ENCODE measurements at regions not wholly inside any gene's neighbourhood (a gene's known extent, or its start where the extent isn't known, plus 50 kb on each side); places are given as distances from the start of the nearest gene placed in this dataset.

DNA sequence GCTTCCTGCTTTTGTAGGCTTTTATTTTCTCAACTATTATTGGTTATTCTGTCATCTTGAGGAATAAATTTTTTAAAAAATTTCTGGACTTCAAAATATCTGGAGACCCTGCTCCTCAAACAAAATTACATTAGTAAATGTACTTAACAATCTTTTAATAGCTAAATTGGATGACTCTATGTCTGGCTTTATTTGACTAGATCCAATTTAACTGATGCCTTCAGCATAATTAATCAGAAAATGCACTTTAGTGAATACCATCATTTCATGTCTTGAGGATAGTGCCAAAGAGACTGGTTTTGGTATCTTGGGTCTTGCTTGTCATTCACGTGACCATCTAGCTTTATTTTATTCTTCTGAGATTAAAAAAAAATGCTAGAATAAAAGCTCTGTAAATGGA, 1301.2 kb downstream of the JRKL start:
- TF ChIP-seq, protein P1, sequence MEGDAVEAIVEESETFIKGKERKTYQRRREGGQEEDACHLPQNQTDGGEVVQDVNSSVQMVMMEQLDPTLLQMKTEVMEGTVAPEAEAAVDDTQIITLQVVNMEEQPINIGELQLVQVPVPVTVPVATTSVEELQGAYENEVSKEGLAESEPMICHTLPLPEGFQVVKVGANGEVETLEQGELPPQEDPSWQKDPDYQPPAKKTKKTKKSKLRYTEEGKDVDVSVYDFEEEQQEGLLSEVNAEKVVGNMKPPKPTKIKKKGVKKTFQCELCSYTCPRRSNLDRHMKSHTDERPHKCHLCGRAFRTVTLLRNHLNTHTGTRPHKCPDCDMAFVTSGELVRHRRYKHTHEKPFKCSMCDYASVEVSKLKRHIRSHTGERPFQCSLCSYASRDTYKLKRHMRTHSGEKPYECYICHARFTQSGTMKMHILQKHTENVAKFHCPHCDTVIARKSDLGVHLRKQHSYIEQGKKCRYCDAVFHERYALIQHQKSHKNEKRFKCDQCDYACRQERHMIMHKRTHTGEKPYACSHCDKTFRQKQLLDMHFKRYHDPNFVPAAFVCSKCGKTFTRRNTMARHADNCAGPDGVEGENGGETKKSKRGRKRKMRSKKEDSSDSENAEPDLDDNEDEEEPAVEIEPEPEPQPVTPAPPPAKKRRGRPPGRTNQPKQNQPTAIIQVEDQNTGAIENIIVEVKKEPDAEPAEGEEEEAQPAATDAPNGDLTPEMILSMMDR (IDR thresholded peaks at IDR 0.05) = no peak
- TF ChIP-seq EZH2 (IDR thresholded peaks at IDR 0.05) (no peak), EZH2phosphoT487 (IDR thresholded peaks at IDR 0.05) (no peak)
